GM23338 (cell line): ENCODE measurements at regions not wholly inside any gene's neighbourhood (a gene's known extent, or its start where the extent isn't known, plus 50 kb on each side); places are given as distances from the start of the nearest gene placed in this dataset.

Experiments
- ATAC-seq: fragments of 200-7000 bp; cut with Tn5 transposase; 3 replicates; pipeline ENCODE4 v1.9.1; 2020
- DNase-seq: peaks from one replicate; pipeline ENCODE4 v3.0.0-alpha.2; 2015; ENCODE audit warnings: low spot score
- H2AFZ ChIP-seq: fragments of 200-600 bp; sonication (generic); 2 replicates; pipeline ENCODE4 v1.8.0; 2016; ENCODE audit warnings: antibody characterized with exemption, mild to moderate bottlenecking, moderate library complexity
- H3F3A ChIP-seq: fragments of 200-600 bp; sonication (generic); replicated peaks from 2 replicates; pipeline ENCODE4 v1.8.0; 2017; ENCODE audit warnings: antibody characterized with exemption, mixed run types, low read depth
- H3K27ac ChIP-seq: fragments of 200-600 bp; sonication (generic); 2 replicates; pipeline ENCODE4 v1.6.1; 2016; ENCODE audit warnings: low read depth
- H3K27me3 ChIP-seq: fragments of 200-600 bp; sonication (generic); 2 replicates; pipeline ENCODE4 v1.8.0; 2016; ENCODE audit warnings: mild to moderate bottlenecking, mixed run types, moderate library complexity; ENCODE audit not compliant: insufficient read depth
- H3K36me3 ChIP-seq: fragments of 200-600 bp; sonication (generic); 2 replicates; pipeline ENCODE4 v1.8.0; 2016; ENCODE audit warnings: mild to moderate bottlenecking; ENCODE audit not compliant: insufficient read depth
- H3K4me1 ChIP-seq: fragments of 200-600 bp; sonication (generic); 2 replicates; pipeline ENCODE4 v1.8.0; 2016; ENCODE audit warnings: mild to moderate bottlenecking, moderate library complexity; ENCODE audit not compliant: insufficient read depth
- H3K4me2 ChIP-seq: fragments of 200-600 bp; sonication (generic); 2 replicates; pipeline ENCODE4 v1.7.1; 2017; ENCODE audit warnings: mixed run types
- H3K4me3 ChIP-seq: fragments of 200-600 bp; sonication (generic); 2 replicates; pipeline ENCODE4 v1.6.1; 2016; ENCODE audit warnings: mixed run types
- H3K79me2 ChIP-seq: fragments of 200-600 bp; sonication (generic); replicated peaks from 2 replicates; pipeline ENCODE4 v1.8.0; 2017; ENCODE audit warnings: mild to moderate bottlenecking; ENCODE audit not compliant: insufficient read depth
- H3K9me2 ChIP-seq: fragments of 200-600 bp; sonication (generic); 2 replicates; pipeline ENCODE4 v1.8.0; 2017; ENCODE audit not compliant: insufficient read depth
- H4K20me1 ChIP-seq: fragments of 200-600 bp; sonication (generic); replicated peaks from 2 replicates; pipeline ENCODE4 v1.8.0; 2017; ENCODE audit warnings: mild to moderate bottlenecking; ENCODE audit not compliant: insufficient read depth
- H3K27ac Mint-ChIP-seq: 2 replicates; pipeline ENCODE4 v1.8.0; 2020; ENCODE audit warnings: inconsistent platforms, mild to moderate bottlenecking, moderate library complexity, mixed read lengths
- H3K27me3 Mint-ChIP-seq: 3 replicates; pipeline ENCODE4 v1.8.0; 2022; ENCODE audit warnings: low read depth, mild to moderate bottlenecking, moderate library complexity, mixed read lengths, inconsistent platforms; ENCODE audit not compliant: insufficient read depth, poor library complexity
- H3K36me3 Mint-ChIP-seq: 3 replicates; pipeline ENCODE4 v1.8.0; 2021; ENCODE audit warnings: low read depth, mild to moderate bottlenecking, inconsistent platforms, moderate library complexity, mixed read lengths
- H3K4me1 Mint-ChIP-seq: 3 replicates; pipeline ENCODE4 v1.8.0; 2020; ENCODE audit warnings: mild to moderate bottlenecking, inconsistent platforms, mixed read lengths
- H3K4me3 Mint-ChIP-seq: 3 replicates; pipeline ENCODE4 v1.8.0; 2021; ENCODE audit warnings: moderate library complexity, mild to moderate bottlenecking, inconsistent platforms, mixed read lengths
- H3K9me3 Mint-ChIP-seq: 3 replicates; pipeline ENCODE4 v1.8.0; 2020; ENCODE audit warnings: moderate library complexity, mild to moderate bottlenecking, inconsistent platforms, mixed read lengths
- EZH2 ChIP-seq: fragments of 200-600 bp; sonication (generic); IDR thresholded peaks from one replicate; pipeline ENCODE4 v1.8.0; 2017; ENCODE audit warnings: antibody characterized with exemption, mild to moderate bottlenecking, low read depth; ENCODE audit not compliant: unreplicated experiment
- JUNB ChIP-seq: IDR thresholded peaks from one replicate; pipeline ENCODE4 v1.6.1; 2016; ENCODE audit warnings: antibody characterized with exemption; ENCODE audit not compliant: unreplicated experiment
- NANOG ChIP-seq: IDR thresholded peaks from 2 replicates; pipeline ENCODE4 v1.6.1; 2016; ENCODE audit warnings: antibody characterized with exemption, borderline replicate concordance
- POLR2AphosphoS5 ChIP-seq: IDR thresholded peaks from 2 replicates; pipeline ENCODE4 v1.6.1; 2016; ENCODE audit warnings: antibody characterized with exemption, low read depth
- ZNF114 ChIP-seq: fragments of 250-450 bp; sonication (Bioruptor Pico); IDR thresholded peaks from 2 replicates; pipeline ENCODE4 v1.5.0; 2020; ENCODE audit warnings: mild to moderate bottlenecking, moderate library complexity
- ZNF331 ChIP-seq: fragments of 250-450 bp; sonication (Bioruptor Pico); IDR thresholded peaks from 2 replicates; pipeline ENCODE4 v1.5.0; 2020; ENCODE audit warnings: low read depth, mild to moderate bottlenecking, moderate library complexity
- TF ChIP-seq, protein P1 (sequence below): IDR thresholded peaks from one replicate; pipeline ENCODE4 v1.6.1; 2018; ENCODE audit warnings: antibody characterized with exemption; ENCODE audit not compliant: unreplicated experiment
- TF ChIP-seq, protein P2 (sequence below), 2 experiments: fragments of 200-600 bp in 1 of 2; sonication (generic) in 1 of 2; conservative IDR thresholded peaks; 2 replicates each; pipeline versions ENCODE4 v1.5.1 to v1.6.1; 2016 to 2017; ENCODE audit warnings: antibody characterized with exemption in 2 of 2, low read depth in 2 of 2, mild to moderate bottlenecking in 2 of 2, moderate library complexity in 1 of 2

DNA sequence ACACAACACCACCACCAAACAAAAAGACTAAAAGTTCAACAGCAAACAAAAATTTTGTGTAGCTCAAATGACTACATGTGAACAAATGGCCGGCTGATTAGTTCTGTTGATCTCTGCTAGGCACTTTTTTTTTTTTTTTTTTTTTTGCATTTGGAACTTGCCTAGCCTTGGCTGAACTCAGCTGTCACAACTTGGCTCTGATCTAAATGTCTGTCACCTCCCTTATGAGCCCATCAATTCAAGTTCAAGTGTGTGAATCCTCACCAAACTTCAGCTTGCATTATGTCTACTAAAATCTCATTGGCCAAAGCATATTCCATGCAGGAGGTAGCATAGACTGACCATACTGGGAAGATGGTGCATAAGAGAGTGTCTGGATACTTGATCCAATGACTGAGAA is 606.5 kb upstream of the ADGRL4 start:
- Mint-ChIP-seq H3K36me3 (no peaks in the 10 kb centered on the region), H3K27me3 (no peaks in the 10 kb centered on the region), H3K4me1 (no peaks in the 10 kb centered on the region), H3K4me3 (no peak overlapping the region), H3K27ac (no peak overlapping the region), H3K9me3 (no peaks in the 10 kb centered on the region)
- Histone ChIP-seq H3K9me2 (no peaks in the 10 kb centered on the region), H3K4me3 (no peak overlapping the region), H4K20me1 (no peaks in the 10 kb centered on the region), H3K4me1 (no peaks in the 10 kb centered on the region), H2AFZ (no peak overlapping the region), H3K27ac (no peak overlapping the region), H3K36me3 (no peaks in the 10 kb centered on the region), H3K27me3 (no peaks in the 10 kb centered on the region), H3K79me2 (no peaks in the 10 kb centered on the region), H3F3A (no peaks in the 10 kb centered on the region), H3K4me2 (no peak overlapping the region)
- DNase-seq (no peak), ATAC-seq (no peak)
- TF ChIP-seq ZNF114 (no peak), POLR2AphosphoS5 (no peak), JUNB (no peak), EZH2 (no peak), NANOG (no peak)
- TF ChIP-seq, protein P1, sequence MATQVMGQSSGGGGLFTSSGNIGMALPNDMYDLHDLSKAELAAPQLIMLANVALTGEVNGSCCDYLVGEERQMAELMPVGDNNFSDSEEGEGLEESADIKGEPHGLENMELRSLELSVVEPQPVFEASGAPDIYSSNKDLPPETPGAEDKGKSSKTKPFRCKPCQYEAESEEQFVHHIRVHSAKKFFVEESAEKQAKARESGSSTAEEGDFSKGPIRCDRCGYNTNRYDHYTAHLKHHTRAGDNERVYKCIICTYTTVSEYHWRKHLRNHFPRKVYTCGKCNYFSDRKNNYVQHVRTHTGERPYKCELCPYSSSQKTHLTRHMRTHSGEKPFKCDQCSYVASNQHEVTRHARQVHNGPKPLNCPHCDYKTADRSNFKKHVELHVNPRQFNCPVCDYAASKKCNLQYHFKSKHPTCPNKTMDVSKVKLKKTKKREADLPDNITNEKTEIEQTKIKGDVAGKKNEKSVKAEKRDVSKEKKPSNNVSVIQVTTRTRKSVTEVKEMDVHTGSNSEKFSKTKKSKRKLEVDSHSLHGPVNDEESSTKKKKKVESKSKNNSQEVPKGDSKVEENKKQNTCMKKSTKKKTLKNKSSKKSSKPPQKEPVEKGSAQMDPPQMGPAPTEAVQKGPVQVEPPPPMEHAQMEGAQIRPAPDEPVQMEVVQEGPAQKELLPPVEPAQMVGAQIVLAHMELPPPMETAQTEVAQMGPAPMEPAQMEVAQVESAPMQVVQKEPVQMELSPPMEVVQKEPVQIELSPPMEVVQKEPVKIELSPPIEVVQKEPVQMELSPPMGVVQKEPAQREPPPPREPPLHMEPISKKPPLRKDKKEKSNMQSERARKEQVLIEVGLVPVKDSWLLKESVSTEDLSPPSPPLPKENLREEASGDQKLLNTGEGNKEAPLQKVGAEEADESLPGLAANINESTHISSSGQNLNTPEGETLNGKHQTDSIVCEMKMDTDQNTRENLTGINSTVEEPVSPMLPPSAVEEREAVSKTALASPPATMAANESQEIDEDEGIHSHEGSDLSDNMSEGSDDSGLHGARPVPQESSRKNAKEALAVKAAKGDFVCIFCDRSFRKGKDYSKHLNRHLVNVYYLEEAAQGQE, result no peak

DNA sequence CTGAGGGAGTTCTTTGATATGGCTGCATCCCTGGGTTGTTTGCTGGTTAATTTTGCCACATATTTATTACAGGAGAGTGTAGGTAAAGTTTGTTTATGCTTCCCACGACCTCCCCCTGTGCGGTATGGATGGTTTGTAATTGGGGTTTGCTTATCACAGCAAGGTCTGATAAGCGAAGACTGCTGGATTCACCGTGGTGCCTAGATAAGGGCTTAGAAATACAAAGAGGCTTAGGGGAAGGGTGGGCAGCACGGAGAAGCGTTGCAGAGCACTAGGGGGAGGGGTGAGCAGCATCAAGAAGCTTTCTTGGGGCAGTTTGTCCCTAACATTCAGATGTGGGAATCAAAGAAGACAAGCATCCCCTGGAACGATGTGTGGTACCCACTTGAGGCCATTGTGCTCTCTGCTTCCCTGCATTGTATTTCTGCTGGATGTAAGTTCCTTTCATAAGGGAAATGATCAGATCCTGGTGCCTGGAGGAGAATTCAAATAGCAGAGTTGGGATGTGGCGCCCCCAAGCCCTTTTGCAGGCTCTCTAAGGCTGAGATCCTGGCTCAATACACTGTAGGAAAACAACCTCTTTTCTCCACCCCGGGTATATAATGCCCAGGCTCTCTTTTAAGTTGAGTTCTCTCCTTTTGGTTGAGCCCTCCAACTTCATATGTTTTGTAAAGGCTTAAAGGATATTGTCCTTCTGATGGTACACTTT is 598.1 kb upstream of the ADGRL4 start:
- DNase-seq (peak; percentile 21), ATAC-seq (peak; percentile 62)
- Histone ChIP-seq H3K79me2 (no peaks in the 10 kb centered on the region), H3F3A (no peaks in the 10 kb centered on the region), H3K27me3 (no peaks in the 10 kb centered on the region), H3K36me3 (peaks cover 4% of the 10 kb centered on the region; the same call in 1 of the 2 replicates), H2AFZ (0 out of 2 replicates have a peak overlapping the region, but pooled peaks have one; percentile 19), H3K4me2 (no peak overlapping the region), H3K4me1 (peaks cover 6% of the 10 kb centered on the region), H3K9me2 (no peaks in the 10 kb centered on the region; the same call in 1 of the 2 replicates), H4K20me1 (no peaks in the 10 kb centered on the region), H3K27ac (no peak overlapping the region), H3K4me3 (no peak overlapping the region)
- peaks cover 5% of the 10 kb centered on the region; the same call in 1 of the 3 replicates for H3K9me3 Mint-ChIP-seq
- TF ChIP-seq, protein P2, sequence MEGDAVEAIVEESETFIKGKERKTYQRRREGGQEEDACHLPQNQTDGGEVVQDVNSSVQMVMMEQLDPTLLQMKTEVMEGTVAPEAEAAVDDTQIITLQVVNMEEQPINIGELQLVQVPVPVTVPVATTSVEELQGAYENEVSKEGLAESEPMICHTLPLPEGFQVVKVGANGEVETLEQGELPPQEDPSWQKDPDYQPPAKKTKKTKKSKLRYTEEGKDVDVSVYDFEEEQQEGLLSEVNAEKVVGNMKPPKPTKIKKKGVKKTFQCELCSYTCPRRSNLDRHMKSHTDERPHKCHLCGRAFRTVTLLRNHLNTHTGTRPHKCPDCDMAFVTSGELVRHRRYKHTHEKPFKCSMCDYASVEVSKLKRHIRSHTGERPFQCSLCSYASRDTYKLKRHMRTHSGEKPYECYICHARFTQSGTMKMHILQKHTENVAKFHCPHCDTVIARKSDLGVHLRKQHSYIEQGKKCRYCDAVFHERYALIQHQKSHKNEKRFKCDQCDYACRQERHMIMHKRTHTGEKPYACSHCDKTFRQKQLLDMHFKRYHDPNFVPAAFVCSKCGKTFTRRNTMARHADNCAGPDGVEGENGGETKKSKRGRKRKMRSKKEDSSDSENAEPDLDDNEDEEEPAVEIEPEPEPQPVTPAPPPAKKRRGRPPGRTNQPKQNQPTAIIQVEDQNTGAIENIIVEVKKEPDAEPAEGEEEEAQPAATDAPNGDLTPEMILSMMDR (conservative IDR thresholded peaks at IDR 0.05; ENCODE audit: low read depth in 2 of 2), result peak in 1 of 2 experiments; percentile 43; a peak in 2 of 4 replicates
- no peak for TF ChIP-seq ZNF331 (CRISPR knock-in tag)
- H3K4me1 Mint-ChIP-seq, result peaks cover 16% of the 10 kb centered on the region
- H3K36me3 Mint-ChIP-seq, result peaks cover 7% of the 10 kb centered on the region; the same call in 2 of the 3 replicates
- peaks cover 3% of the 10 kb centered on the region for H3K27me3 Mint-ChIP-seq
- no peak overlapping the region for H3K4me3 Mint-ChIP-seq
- H3K27ac Mint-ChIP-seq, result no peak overlapping the region
